GM12892 (cell line): ENCODE measurements at regions not wholly inside any gene's neighbourhood (a gene's known extent, or its start where the extent isn't known, plus 50 kb on each side); places are given as distances from the start of the nearest gene placed in this dataset.

Experiments used
- POLR2A ChIP-seq: IDR thresholded peaks from 2 replicates; pipeline ENCODE4 v1.6.1; 2011; ENCODE audit warnings: low read depth, low read length, control low read depth
- POLR2AphosphoS5 ChIP-seq: IDR thresholded peaks from 2 replicates; pipeline ENCODE4 v1.6.1; 2011; ENCODE audit warnings: low read depth, low read length, control low read depth
- TAF1 ChIP-seq: IDR thresholded peaks from 2 replicates; pipeline ENCODE4 v1.6.1; 2011; ENCODE audit warnings: low read depth, mild to moderate bottlenecking, control low read depth, low read length, borderline replicate concordance

GRCh38 chr2:177078855-177079254 lies 133.7 kb upstream of the HNRNPA3 start:
- TF ChIP-seq POLR2A (no peak), POLR2AphosphoS5 (no peak), TAF1 (no peak)
